Pancreas (tissue), 10 donors: ENCODE measurements at regions not wholly inside any gene's neighbourhood (a gene's known extent, or its start where the extent isn't known, plus 50 kb on each side); places are given as distances from the start of the nearest gene placed in this dataset.
"Not testable (repeated sequence)": the region's sequence is repeated elsewhere in the genome, so short reads cannot be mapped to it uniquely, and the experiment has no call there.

Source experiments
- ATAC-seq, 4 donors: fragments of 200-7000 bp; cut with Tn5 transposase; one replicate each; pipeline versions ENCODE4 v1.8.0 to v1.9.1; 2020; ENCODE audit warnings: mild to moderate bottlenecking in 4 of 4, moderate library complexity in 4 of 4
- DNase-seq, 6 donors: peaks; one replicate each; pipeline ENCODE4 v3.0.0-alpha.2; 2020
- FAIRE-seq: peaks from 2 replicates; lab custom pipeline; 2012; peaks lifted over from hg19 to GRCh38; lab: Jason Lieb, UNC
- H3K27ac ChIP-seq, 4 donors: fragments of 200-600 bp; sonication (generic); 1 replicate in 3 of 4; 2 replicates in 1 of 4; pipeline versions ENCODE4 v1.5.0 to v1.8.0; 2020
- H3K27me3 ChIP-seq, 4 donors: fragments of 200-600 bp; one replicate each; pipeline ENCODE4 v1.8.0; 2021
- H3K36me3 ChIP-seq, 3 donors: fragments of 200-600 bp; sonication (generic) in 1 of 3; one replicate each; pipeline versions ENCODE4 v1.5.0 to v1.8.0; 2020 to 2021
- H3K4me1 ChIP-seq, 3 donors: fragments of 200-600 bp; one replicate each; pipeline ENCODE4 v1.8.0; 2021
- H3K4me3 ChIP-seq, 4 donors: fragments of 200-600 bp; sonication (generic) in 2 of 4; one replicate each; pipeline versions ENCODE4 v1.5.0 to v1.8.0; 2020 to 2021
- H3K9me3 ChIP-seq, 4 donors: fragments of 200-600 bp; one replicate each; pipeline ENCODE4 v1.8.0; 2021
- CTCF ChIP-seq, 4 donors: fragments of 200-600 bp; sonication (generic) in 3 of 4; IDR thresholded peaks; one replicate each; pipeline versions ENCODE4 v1.5.0 to v1.8.0; 2021; ENCODE audit warnings: antibody characterized with exemption in 4 of 4
- WGBS, 2 donors: extraction: QIAGEN DNeasy Blood & Tissue Kit; methylation state at CpG; one replicate each; pipeline ENCODE4 v1.1.7; 2013; 5-methylcytosine and 5-hydroxymethylcytosine counted together
- intact Hi-C, 3 donors: fragments of 100-400 bp; cut with DNase I; formaldehyde crosslinking; loops; one replicate each; pipeline versions ENCODE4 v1.11.1 to v1.14.2; 2022
- donor health status: healthy with polysubstance abuse.
- donor health status: DM: no; HTN: no; CAD: no; lungs with moderate emphysema.
- donor health status: DM: no; HTN: no; CAD: no.
- donor health status: control.
- donor health status: control.
- donor health status: Bipolar disorder and iron deficiency.
- donor health status: DM: yes; HTN: yes; CAD: no.
- donor health status: DM: no; HTN: no; CAD: no.
- donor health status: DM: no; HTN: no; CAD: no.
- donor health status: DM: yes; HTN: yes; CAD: no.

GRCh38 chr4:132227151-132227856 lies 921.8 kb upstream of the PCDH10 start:
- H3K27ac ChIP-seq = no peak overlapping the region
- no peaks in the 10 kb centered on the region for H3K27me3 ChIP-seq
- ATAC-seq = peak in 3 of 4 donors; percentile 39 to 60 (median 43)
- no peaks in the 10 kb centered on the region for H3K36me3 ChIP-seq
- WGBS, 2 donors = 62 to 78% methylated on average over 9 of the region's 9 CpGs
- intact Hi-C loops = no loop called here
- H3K4me3 ChIP-seq = peak overlapping the region in 1 of 4 donors; percentile 33
- no peak for FAIRE-seq
- H3K9me3 ChIP-seq = no peaks in the 10 kb centered on the region
- TF ChIP-seq CTCF (IDR thresholded peaks at IDR 0.05) = no peak
- peak in 1 of 6 donors; percentile 9 for DNase-seq
- H3K4me1 ChIP-seq = no peaks in the 10 kb centered on the region

DNA sequence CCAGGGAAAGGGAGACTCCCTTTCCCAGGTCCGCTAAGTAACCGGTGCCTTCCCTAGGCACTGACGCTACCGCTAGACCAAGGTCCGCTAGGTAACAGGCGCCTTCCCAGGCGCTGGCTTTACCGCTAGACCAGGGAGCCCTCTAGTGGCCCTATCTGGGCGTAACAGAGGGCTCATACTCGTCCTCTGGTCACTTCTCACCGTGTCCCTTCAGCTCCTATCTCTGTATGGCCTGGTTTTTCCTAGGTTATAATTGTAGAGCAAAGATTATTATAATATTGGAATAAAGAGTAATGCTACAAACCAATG lies 921.3 kb upstream of the PCDH10 start:
- peak overlapping the region in 1 of 4 donors; percentile 33 for H3K4me3 ChIP-seq
- H3K27ac ChIP-seq, H3K27me3 ChIP-seq, H3K4me1 ChIP-seq, H3K36me3 ChIP-seq, FAIRE-seq, intact Hi-C loops, H3K9me3 ChIP-seq: not testable (repeated sequence)
- WGBS, 2 donors = 51 to 59% methylated on average over 11 of the region's 11 CpGs
- peak; percentile 5 to 73 (median 46) for DNase-seq
- ATAC-seq = peak in 3 of 4 donors; percentile 71 to 84 (median 76)
- peak in 2 of 4 donors; percentile 40 to 56 for TF ChIP-seq CTCF (IDR thresholded peaks at IDR 0.05)

DNA sequence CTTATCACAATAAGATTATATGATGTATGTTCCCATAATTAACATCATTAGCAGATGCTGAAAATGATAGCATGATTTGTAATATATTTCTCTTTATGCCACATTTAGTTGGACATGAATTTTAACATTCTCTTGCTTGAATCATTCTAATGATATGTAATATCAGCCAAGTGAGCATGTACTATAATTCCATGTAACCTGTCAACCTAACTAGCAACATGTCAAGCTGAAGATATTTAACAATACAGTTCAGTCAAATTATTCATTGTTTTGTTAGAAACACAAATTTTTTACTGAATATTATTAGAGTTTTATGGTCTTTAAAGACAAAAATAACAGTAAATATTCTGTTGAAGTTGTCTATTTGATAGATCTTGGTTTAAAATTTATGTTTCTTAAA lies 920.4 kb upstream of the PCDH10 start:
- Histone ChIP-seq H3K27me3 (no peaks in the 10 kb centered on the region), H3K9me3 (no peaks in the 10 kb centered on the region), H3K4me1 (no peaks in the 10 kb centered on the region), H3K4me3 (no peak overlapping the region), H3K36me3 (no peaks in the 10 kb centered on the region), H3K27ac (no peak overlapping the region)
- DNase-seq (no peak), FAIRE-seq (no peak), ATAC-seq (no peak)
- no peak for TF ChIP-seq CTCF (IDR thresholded peaks at IDR 0.05)
- intact Hi-C loops = no loop called here

GRCh38 chr4:132230025-132230424 lies 919.1 kb upstream of the PCDH10 start:
- Histone ChIP-seq H3K27me3 (no peaks in the 10 kb centered on the region), H3K36me3 (no peaks in the 10 kb centered on the region), H3K27ac (no peak overlapping the region), H3K4me3 (no peak overlapping the region), H3K9me3 (no peaks in the 10 kb centered on the region), H3K4me1 (no peaks in the 10 kb centered on the region)
- FAIRE-seq (no peak), ATAC-seq (no peak), DNase-seq (no peak)
- 67 to 78% methylated on average over 6 of the region's 6 CpGs for WGBS, 2 donors
- intact Hi-C loops = no loop called here
- TF ChIP-seq CTCF (IDR thresholded peaks at IDR 0.05) = no peak

- no peak for DNase-seq
- Histone ChIP-seq H3K36me3 (no peaks in the 10 kb centered on the region), H3K4me3 (no peak overlapping the region), H3K9me3 (no peaks in the 10 kb centered on the region), H3K4me1 (no peaks in the 10 kb centered on the region), H3K27ac (no peak overlapping the region), H3K27me3 (no peaks in the 10 kb centered on the region)
- TF ChIP-seq CTCF (IDR thresholded peaks at IDR 0.05) = no peak
- intact Hi-C loops = no loop called here
- no peak for ATAC-seq
- no peak for FAIRE-seq
- WGBS, 2 donors = 25 to 30% methylated on average over 1 of the region's 1 CpG
Observed at GRCh38 chr4:132238697-132239096, 910.4 kb upstream of the PCDH10 start.
